ENCODE measurements at regions not wholly inside any gene's neighbourhood (a gene's known extent, or its start where the extent isn't known, plus 50 kb on each side); places are given as distances from the start of the nearest gene placed in this dataset.
A peak's percentile ranks its signal among the peaks of the same experiment; 100 is the strongest.
"Not testable (repeated sequence)": the region's sequence is repeated elsewhere in the genome, so short reads cannot be mapped to it uniquely, and the experiment has no call there.

- WGBS (ENCODE audit: insufficient coverage): no CpG with 5 or more reads among the region's 5 CpGs
- CTCF ChIA-PET: interaction anchor here (1.0 to 5.6 kb wide), 8 partner anchors 8 to 54 kb away, joined by 3 to 31 read pairs (median 3); no protein-coding TSS in a partner anchor
- DNase-seq; H3K4me3 ChIP-seq (ENCODE audit: control insufficient read depth in 1 of 7, extremely low read depth in 1 of 7, insufficient read depth in 4 of 7, low read depth in 2 of 7, low read length in 6 of 7); H3K9me3 ChIP-seq (ENCODE audit: control extremely low read depth in 1 of 5, control insufficient read depth in 4 of 5, insufficient read depth in 2 of 5, low read depth in 1 of 5, low read length in 4 of 5); H3K27me3 ChIP-seq (replicated peaks in 2 of 5; ENCODE audit: control insufficient read depth in 4 of 5, insufficient read depth in 5 of 5, low read length in 4 of 5); H3K27ac ChIP-seq (ENCODE audit: insufficient read depth in 1 of 2, low read depth in 1 of 2, low read length in 2 of 2, poor library complexity in 1 of 2, severe bottlenecking in 2 of 2); POLR2A ChIA-PET; H3K36me3 ChIP-seq (ENCODE audit: control insufficient read depth in 4 of 4, insufficient read depth in 4 of 4, low read length in 3 of 4): not testable (repeated sequence)
- H3K4me1 ChIP-seq (ENCODE audit: control extremely low read depth in 1 of 4, control insufficient read depth in 4 of 4, insufficient read depth in 4 of 4, low read length in 3 of 4): peaks cover 10 to 39% (median 24%) of the 10 kb centered on the region in 4 experiments
These were observed 217.5 kb downstream of the TOMM20 start for GRCh38 chr1:234911136-234911535.

- ChIA-PET POLR2A (no interaction called here), CTCF (interaction anchor here (0.8 to 5.6 kb wide), 3 partner anchors 10 to 53 kb away, joined by 3 to 31 read pairs (median 6); no protein-coding TSS in a partner anchor)
- DNase-seq: no peak
- 100% methylated on average over 1 of the region's 4 CpGs for WGBS (ENCODE audit: insufficient coverage)
- Histone ChIP-seq H3K36me3 (ENCODE audit: control insufficient read depth in 4 of 4, insufficient read depth in 4 of 4, low read length in 3 of 4) (no peaks in the 10 kb centered on the region), H3K4me1 (ENCODE audit: control extremely low read depth in 1 of 4, control insufficient read depth in 4 of 4, insufficient read depth in 4 of 4, low read length in 3 of 4) (peaks cover 8 to 34% (median 15%) of the 10 kb centered on the region in 4 experiments), H3K4me3 (ENCODE audit: control insufficient read depth in 1 of 7, extremely low read depth in 1 of 7, insufficient read depth in 4 of 7, low read depth in 2 of 7, low read length in 6 of 7) (no peak overlapping the region), H3K27ac (ENCODE audit: insufficient read depth in 1 of 2, low read depth in 1 of 2, low read length in 2 of 2, poor library complexity in 1 of 2, severe bottlenecking in 2 of 2) (no peak overlapping the region), H3K27me3 (replicated peaks in 2 of 5; ENCODE audit: control insufficient read depth in 4 of 5, insufficient read depth in 5 of 5, low read length in 4 of 5) (no peaks in the 10 kb centered on the region), H3K9me3 (ENCODE audit: control extremely low read depth in 1 of 5, control insufficient read depth in 4 of 5, insufficient read depth in 2 of 5, low read depth in 1 of 5, low read length in 4 of 5) (no peaks in the 10 kb centered on the region)
These were observed 218.8 kb downstream of the TOMM20 start for GRCh38 chr1:234909851-234910250.

- peaks cover 8 to 34% (median 15%) of the 10 kb centered on the region in 4 experiments for H3K4me1 ChIP-seq (ENCODE audit: control extremely low read depth in 1 of 4, control insufficient read depth in 4 of 4, insufficient read depth in 4 of 4, low read length in 3 of 4)
- ChIA-PET CTCF (interaction anchor here (0.8 to 5.6 kb wide), 3 partner anchors 10 to 52 kb away, joined by 3 to 31 read pairs (median 6); no protein-coding TSS in a partner anchor), POLR2A (no interaction called here)
- no peak for DNase-seq
- no peaks in the 10 kb centered on the region for H3K36me3 ChIP-seq (ENCODE audit: control insufficient read depth in 4 of 4, insufficient read depth in 4 of 4, low read length in 3 of 4)
- H3K27me3 ChIP-seq (replicated peaks in 2 of 5; ENCODE audit: control insufficient read depth in 4 of 5, insufficient read depth in 5 of 5, low read length in 4 of 5): no peaks in the 10 kb centered on the region
- no CpG with 5 or more reads among the region's 1 CpG for WGBS (ENCODE audit: insufficient coverage)
- H3K9me3 ChIP-seq (ENCODE audit: control extremely low read depth in 1 of 5, control insufficient read depth in 4 of 5, insufficient read depth in 2 of 5, low read depth in 1 of 5, low read length in 4 of 5): no peaks in the 10 kb centered on the region
- H3K4me3 ChIP-seq (ENCODE audit: control insufficient read depth in 1 of 7, extremely low read depth in 1 of 7, insufficient read depth in 4 of 7, low read depth in 2 of 7, low read length in 6 of 7): no peak overlapping the region
- no peak overlapping the region for H3K27ac ChIP-seq (ENCODE audit: insufficient read depth in 1 of 2, low read depth in 1 of 2, low read length in 2 of 2, poor library complexity in 1 of 2, severe bottlenecking in 2 of 2)
These were observed 219.3 kb downstream of the TOMM20 start for GRCh38 chr1:234909307-234909810.

- DNase-seq: no peak
- Histone ChIP-seq H3K9me3 (ENCODE audit: control extremely low read depth in 1 of 5, control insufficient read depth in 4 of 5, insufficient read depth in 2 of 5, low read depth in 1 of 5, low read length in 4 of 5) (no peaks in the 10 kb centered on the region), H3K4me1 (ENCODE audit: control extremely low read depth in 1 of 4, control insufficient read depth in 4 of 4, insufficient read depth in 4 of 4, low read length in 3 of 4) (peaks cover 8 to 28% (median 15%) of the 10 kb centered on the region in 4 experiments), H3K27ac (ENCODE audit: insufficient read depth in 1 of 2, low read depth in 1 of 2, low read length in 2 of 2, poor library complexity in 1 of 2, severe bottlenecking in 2 of 2) (no peak overlapping the region), H3K27me3 (replicated peaks in 2 of 5; ENCODE audit: control insufficient read depth in 4 of 5, insufficient read depth in 5 of 5, low read length in 4 of 5) (no peaks in the 10 kb centered on the region), H3K4me3 (ENCODE audit: control insufficient read depth in 1 of 7, extremely low read depth in 1 of 7, insufficient read depth in 4 of 7, low read depth in 2 of 7, low read length in 6 of 7) (no peak overlapping the region), H3K36me3 (ENCODE audit: control insufficient read depth in 4 of 4, insufficient read depth in 4 of 4, low read length in 3 of 4) (no peaks in the 10 kb centered on the region)
- ChIA-PET CTCF (interaction anchor here (0.8 kb wide), 1 partner anchor 50 kb away, joined by 3 read pairs; no protein-coding TSS in a partner anchor), POLR2A (no interaction called here)
- 91% methylated on average over 9 of the region's 9 CpGs for WGBS (ENCODE audit: insufficient coverage)
These were observed 220.1 kb downstream of the TOMM20 start for GRCh38 chr1:234908571-234908970.

GRCh38 chr1:234907940-234908405 lies 220.7 kb downstream of the TOMM20 start:
- no peaks in the 10 kb centered on the region for H3K27me3 ChIP-seq (replicated peaks in 2 of 5; ENCODE audit: control insufficient read depth in 4 of 5, insufficient read depth in 5 of 5, low read length in 4 of 5)
- ChIA-PET POLR2A (interaction anchor here (0.7 kb wide), 1 partner anchor 191 kb away, joined by 3 read pairs; no protein-coding TSS in a partner anchor), CTCF (interaction anchor here (1.1 kb wide), 2 partner anchors 16 to 54 kb away, joined by 3 to 5 read pairs; no protein-coding TSS in a partner anchor)
- DNase-seq: no peak
- no peaks in the 10 kb centered on the region for H3K36me3 ChIP-seq (ENCODE audit: control insufficient read depth in 4 of 4, insufficient read depth in 4 of 4, low read length in 3 of 4)
- H3K4me1 ChIP-seq (ENCODE audit: control extremely low read depth in 1 of 4, control insufficient read depth in 4 of 4, insufficient read depth in 4 of 4, low read length in 3 of 4): peaks cover 8 to 24% (median 16%) of the 10 kb centered on the region in 4 experiments
- H3K9me3 ChIP-seq (ENCODE audit: control extremely low read depth in 1 of 5, control insufficient read depth in 4 of 5, insufficient read depth in 2 of 5, low read depth in 1 of 5, low read length in 4 of 5): no peaks in the 10 kb centered on the region
- no peak overlapping the region for H3K4me3 ChIP-seq (ENCODE audit: control insufficient read depth in 1 of 7, extremely low read depth in 1 of 7, insufficient read depth in 4 of 7, low read depth in 2 of 7, low read length in 6 of 7)
- no peak overlapping the region for H3K27ac ChIP-seq (ENCODE audit: insufficient read depth in 1 of 2, low read depth in 1 of 2, low read length in 2 of 2, poor library complexity in 1 of 2, severe bottlenecking in 2 of 2)
- 90% methylated on average over 4 of the region's 6 CpGs for WGBS (ENCODE audit: insufficient coverage)

- H3K4me3 ChIP-seq (ENCODE audit: control insufficient read depth in 1 of 7, extremely low read depth in 1 of 7, insufficient read depth in 4 of 7, low read depth in 2 of 7, low read length in 6 of 7): no peak overlapping the region
- ChIA-PET CTCF (interaction anchor here (1.1 kb wide), 2 partner anchors 17 to 55 kb away, joined by 3 to 5 read pairs; no protein-coding TSS in a partner anchor), POLR2A (interaction anchor here (0.7 kb wide), 1 partner anchor 191 kb away, joined by 3 read pairs; no protein-coding TSS in a partner anchor)
- no peaks in the 10 kb centered on the region for H3K36me3 ChIP-seq (ENCODE audit: control insufficient read depth in 4 of 4, insufficient read depth in 4 of 4, low read length in 3 of 4)
- WGBS (ENCODE audit: insufficient coverage): 94% methylated on average over 9 of the region's 10 CpGs
- DNase-seq: no peak
- H3K27me3 ChIP-seq (replicated peaks in 2 of 5; ENCODE audit: control insufficient read depth in 4 of 5, insufficient read depth in 5 of 5, low read length in 4 of 5): no peaks in the 10 kb centered on the region
- H3K4me1 ChIP-seq (ENCODE audit: control extremely low read depth in 1 of 4, control insufficient read depth in 4 of 4, insufficient read depth in 4 of 4, low read length in 3 of 4): peaks cover 8 to 18% (median 12%) of the 10 kb centered on the region in 4 experiments
- no peaks in the 10 kb centered on the region for H3K9me3 ChIP-seq (ENCODE audit: control extremely low read depth in 1 of 5, control insufficient read depth in 4 of 5, insufficient read depth in 2 of 5, low read depth in 1 of 5, low read length in 4 of 5)
- H3K27ac ChIP-seq (ENCODE audit: insufficient read depth in 1 of 2, low read depth in 1 of 2, low read length in 2 of 2, poor library complexity in 1 of 2, severe bottlenecking in 2 of 2): no peak overlapping the region
These were observed 221.3 kb downstream of the TOMM20 start for GRCh38 chr1:234907208-234907939.

GRCh38 chr1:234906654-234907053 lies 222.0 kb downstream of the TOMM20 start:
- CTCF ChIA-PET: interaction anchor here (0.9 to 1.1 kb wide), 2 partner anchors 8 to 56 kb away, joined by 3 to 4 read pairs; no protein-coding TSS in a partner anchor
- H3K4me3 ChIP-seq (ENCODE audit: control insufficient read depth in 1 of 7, extremely low read depth in 1 of 7, insufficient read depth in 4 of 7, low read depth in 2 of 7, low read length in 6 of 7): no peak overlapping the region
- no peak overlapping the region for H3K27ac ChIP-seq (ENCODE audit: insufficient read depth in 1 of 2, low read depth in 1 of 2, low read length in 2 of 2, poor library complexity in 1 of 2, severe bottlenecking in 2 of 2)
- H3K9me3 ChIP-seq (ENCODE audit: control extremely low read depth in 1 of 5, control insufficient read depth in 4 of 5, insufficient read depth in 2 of 5, low read depth in 1 of 5, low read length in 4 of 5): no peaks in the 10 kb centered on the region
- H3K4me1 ChIP-seq (ENCODE audit: control extremely low read depth in 1 of 4, control insufficient read depth in 4 of 4, insufficient read depth in 4 of 4, low read length in 3 of 4): peaks cover 3 to 11% (median 5%) of the 10 kb centered on the region in 4 experiments
- 83% methylated on average over 5 of the region's 5 CpGs for WGBS (ENCODE audit: insufficient coverage)
- POLR2A ChIA-PET: no interaction called here
- no peaks in the 10 kb centered on the region for H3K27me3 ChIP-seq (replicated peaks in 2 of 5; ENCODE audit: control insufficient read depth in 4 of 5, insufficient read depth in 5 of 5, low read length in 4 of 5)
- DNase-seq: peak in 1 of 3 donors; percentile 41
- no peaks in the 10 kb centered on the region for H3K36me3 ChIP-seq (ENCODE audit: control insufficient read depth in 4 of 4, insufficient read depth in 4 of 4, low read length in 3 of 4)
